CD4-positive, alpha-beta T cell treated with Interferon alpha-2 for 1 hour (primary cell): ENCODE measurements at regions not wholly inside any gene's neighbourhood (a gene's known extent, or its start where the extent isn't known, plus 50 kb on each side); places are given as distances from the start of the nearest gene placed in this dataset.

Source experiments
- DNase-seq, 2 donors: peaks; one replicate each; pipeline ENCODE4 v3.0.0-alpha.2; 2020 to 2022

DNA sequence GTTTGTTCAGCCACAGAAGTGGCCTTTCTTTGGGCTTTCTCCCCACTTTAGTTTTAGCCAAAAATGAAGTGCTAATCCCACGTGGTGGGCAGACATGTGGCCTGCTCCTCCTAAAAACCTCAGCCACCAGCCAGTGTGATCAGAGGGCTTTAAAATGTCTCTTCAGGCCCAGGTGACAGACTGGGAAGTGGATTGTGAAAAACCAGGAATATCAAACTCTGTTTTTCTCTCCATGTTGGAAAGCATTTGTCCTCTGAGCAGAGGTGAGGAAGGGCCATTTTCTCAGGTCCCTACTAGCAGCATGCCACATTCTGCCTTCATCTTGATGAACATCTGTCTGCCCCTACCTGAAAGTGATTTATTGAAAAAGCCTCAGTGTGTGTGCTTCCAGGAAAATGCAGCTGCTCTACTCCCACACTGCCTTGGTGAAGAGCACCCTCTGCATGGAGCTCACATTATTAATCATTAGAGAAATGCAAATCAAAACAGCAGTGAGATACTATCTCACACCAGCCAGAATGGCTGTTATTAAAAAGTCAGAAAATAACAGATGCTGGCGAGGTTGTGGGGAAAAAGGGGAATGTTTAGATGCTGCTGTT lies 181.2 kb upstream of the DMAC1 start:
- DNase-seq, result no peak

DNA sequence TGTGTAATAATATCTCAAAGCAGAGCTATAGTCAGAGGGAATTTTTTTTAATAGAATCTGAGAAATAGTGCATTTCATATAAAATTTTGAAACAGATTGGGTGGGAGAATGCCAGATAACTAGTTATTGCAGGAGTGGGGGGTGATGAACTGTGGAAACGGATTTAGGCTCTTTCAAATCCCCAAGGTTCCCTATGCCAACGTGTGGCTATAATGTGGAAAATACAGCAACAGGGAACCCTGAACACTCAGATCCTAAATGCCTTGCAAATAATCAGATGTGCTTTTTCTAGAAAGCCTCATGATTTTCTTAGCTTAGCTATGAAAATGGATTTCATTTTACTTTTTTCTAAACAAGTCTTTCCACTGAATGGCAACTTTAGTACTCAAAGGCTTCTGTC lies 180.5 kb upstream of the DMAC1 start:
- DNase-seq, result no peak

DNA sequence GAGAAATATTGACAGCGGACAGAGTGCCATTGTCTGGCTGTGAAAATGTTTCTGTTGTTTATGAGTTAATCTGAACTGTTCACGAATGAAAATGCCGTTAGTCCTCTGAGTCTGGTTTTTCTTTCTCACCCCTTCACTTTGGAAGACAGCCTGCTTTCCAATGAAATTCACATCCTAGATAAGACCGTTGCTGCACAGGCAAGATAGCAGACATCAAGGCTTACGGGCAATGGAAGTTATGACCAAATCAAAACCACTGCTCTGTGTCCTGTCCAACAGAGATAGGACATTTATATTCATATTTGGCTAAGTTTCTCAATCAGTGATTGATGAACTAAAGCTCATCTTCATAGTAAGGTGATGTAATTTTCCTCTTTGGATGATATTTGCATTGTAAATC lies 180.0 kb upstream of the DMAC1 start:
- DNase-seq, result no peak

DNA sequence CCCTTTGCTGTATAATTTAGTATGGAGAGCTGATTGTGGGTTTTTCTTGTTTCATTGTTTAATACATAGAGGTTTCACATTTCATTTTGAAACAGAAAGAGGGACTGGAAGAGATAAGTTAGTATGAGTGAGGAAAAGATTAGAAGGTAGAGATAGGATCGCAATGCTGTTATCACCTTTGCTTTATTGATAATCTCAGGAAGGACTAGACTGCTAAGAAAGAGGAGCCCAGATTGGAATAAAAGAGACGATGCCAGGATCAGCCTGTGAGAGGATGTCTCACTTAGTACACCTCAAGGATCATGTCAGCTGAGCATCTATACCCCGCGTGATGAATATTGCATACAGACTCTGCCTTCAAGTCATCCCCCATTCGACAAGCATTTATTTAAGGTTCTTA lies 178.0 kb upstream of the DMAC1 start:
- no peak for DNase-seq

DNA sequence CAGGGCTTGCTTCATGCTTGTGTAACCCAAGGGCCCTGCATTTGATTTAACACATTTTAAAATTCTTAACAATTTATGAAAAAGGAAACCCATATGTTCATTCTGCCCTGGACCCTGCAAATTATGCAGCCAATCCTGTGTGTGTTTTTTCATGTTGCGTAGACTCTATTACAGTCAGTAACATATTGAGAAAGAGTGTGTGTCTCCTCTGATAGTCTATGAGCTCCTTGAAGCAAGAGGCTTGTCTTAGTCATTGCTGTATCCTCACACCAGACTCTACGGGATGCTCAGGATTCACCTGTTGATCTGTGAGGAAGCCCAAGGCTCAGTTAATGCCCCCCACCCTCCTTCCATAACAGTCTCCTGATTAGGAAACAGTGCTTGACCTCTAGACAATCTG lies 177.3 kb upstream of the DMAC1 start:
- no peak for DNase-seq

DNA sequence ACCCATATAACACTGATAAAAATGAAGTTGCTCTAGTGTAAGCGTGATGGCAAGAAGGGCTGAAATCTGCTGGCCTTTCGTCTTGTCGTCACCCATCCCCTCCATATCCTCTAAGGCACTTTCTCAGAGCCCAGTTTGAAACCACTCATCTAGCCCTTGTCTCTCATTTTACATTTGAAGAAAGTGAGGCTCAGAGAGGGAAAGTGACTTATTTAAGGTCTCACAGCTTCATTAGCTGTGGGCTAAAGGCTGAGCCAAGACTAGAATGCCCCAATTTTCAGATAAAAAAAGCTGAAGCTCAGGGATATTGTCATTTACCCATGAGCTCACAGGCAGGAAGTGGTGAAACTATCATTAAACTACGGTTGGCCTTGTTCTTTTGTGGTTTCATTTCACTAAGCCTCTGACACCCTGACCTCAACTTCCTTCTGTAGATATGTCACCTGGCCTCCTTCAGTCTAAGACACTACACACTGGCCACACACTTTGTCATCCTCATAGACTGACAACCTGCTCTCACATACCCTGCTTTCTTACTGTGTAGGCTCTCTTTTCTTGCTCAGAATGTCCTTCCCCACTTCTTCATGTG lies 176.7 kb upstream of the DMAC1 start:
- DNase-seq, result peak; percentile 70 to 87

DNA sequence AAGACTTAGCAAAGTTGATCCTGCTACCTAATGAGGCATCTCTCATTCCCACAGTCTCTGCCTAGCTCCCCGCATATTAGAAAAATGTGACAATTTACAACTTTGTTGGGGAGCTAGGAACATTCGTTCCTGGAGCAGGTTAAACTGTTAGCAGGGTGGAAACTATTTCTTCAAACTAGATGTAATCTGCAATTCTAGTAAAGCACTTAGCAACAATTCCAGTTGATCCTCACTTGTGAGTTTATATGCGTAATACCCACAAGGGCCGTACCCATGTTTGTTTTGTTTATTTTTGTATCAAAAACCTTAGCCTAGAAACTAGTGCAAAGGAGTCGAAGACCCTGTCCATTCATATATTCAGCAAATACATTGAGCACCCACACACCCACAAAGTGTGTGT lies 175.8 kb upstream of the DMAC1 start:
- no peak for DNase-seq

DNA sequence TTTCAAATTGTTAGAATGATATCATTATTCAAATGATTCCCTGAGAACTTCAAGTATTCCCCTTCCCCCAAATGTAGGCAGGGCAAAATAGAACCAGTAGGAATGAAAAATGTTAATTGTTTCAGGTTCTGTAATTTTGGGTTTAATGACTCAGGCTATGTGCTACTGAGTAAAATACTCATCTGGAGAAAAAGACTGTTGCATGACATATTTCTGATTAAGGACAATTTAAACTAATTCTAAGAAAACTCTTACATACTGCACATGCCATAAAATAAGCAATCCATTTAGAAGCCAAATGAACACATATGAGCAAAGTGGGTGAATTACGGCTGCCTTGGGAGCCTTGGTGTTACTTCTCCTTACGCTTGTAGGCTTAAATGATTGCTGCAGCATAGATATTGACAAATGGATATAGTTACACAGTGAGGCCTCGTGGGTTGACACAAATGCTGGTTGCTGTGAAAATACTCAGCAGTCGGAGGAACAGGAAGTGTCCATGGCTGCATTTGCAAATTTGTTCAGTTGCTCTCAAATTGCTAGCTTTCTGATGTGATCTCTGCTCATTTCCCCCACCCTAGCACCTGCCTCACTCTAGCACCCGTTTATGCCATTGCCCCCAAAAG lies 174.9 kb upstream of the DMAC1 start:
- peak; percentile 25 to 35 for DNase-seq

DNA sequence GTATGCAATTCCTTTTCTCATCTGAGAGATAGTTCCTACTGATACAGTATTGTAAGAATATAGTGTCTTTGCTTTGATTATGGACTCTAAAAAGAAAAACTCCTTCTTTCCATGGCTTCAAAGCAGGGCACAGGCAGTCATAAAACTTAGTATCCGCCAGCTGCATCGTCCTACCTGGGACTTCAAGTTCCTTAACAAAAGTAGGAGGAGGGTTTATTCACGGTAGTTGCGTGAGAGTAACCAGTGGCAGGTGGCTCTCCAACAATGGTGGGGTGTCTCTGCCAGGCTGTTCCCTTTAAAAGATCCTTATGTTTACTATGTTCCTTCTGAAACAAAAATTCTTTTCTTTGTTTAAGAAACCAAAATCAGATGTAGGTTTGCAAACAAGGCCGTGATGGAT lies 173.5 kb upstream of the DMAC1 start:
- DNase-seq, result no peak

DNA sequence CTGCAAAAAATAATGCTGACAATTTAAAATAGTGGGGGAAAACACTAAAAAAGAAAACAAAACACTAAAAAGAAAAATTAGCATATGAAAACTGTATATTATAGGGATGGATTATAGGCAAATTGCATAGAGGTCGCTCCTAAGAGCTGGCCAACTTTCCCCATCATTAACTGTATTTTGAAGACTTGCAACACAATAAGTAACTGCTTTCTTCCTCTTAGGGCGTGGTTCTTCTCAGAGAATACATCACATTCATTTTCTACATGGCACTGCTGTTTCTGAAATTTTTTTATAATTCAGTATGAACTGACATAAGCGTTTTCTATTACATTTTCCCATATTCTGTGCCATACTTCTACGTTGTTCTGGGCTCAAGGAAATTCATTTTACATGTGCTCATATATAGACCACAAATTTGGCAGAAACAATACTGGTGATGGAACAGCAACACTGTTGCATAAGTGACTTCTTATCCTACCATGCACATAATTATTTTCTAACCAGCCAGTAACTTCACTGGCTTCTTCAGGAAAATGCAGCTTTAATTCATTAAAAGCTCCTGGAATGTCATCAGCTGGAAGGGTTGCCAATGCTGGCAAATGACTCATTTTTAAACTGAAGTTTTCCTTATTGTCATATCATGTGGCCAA lies 171.2 kb upstream of the DMAC1 start:
- no peak for DNase-seq

DNA sequence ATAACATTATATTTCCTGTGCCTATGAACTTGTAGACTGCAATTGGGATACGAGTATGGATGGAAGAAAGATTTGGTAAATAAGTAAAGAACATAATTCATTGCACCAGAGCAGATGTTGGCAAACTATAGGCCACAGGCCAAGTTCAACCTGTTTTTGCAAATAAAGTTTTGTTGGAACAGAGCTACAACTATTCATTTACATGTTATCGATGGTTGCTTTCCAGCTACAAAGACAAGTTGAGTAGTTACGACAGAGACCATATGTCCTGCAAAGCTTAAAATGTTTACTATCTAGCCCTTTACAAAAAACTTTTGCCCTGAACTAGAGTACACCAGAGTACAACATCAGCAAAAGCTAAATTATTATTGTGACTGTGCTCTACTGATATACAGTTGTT lies 169.1 kb upstream of the DMAC1 start:
- DNase-seq, result no peak

DNA sequence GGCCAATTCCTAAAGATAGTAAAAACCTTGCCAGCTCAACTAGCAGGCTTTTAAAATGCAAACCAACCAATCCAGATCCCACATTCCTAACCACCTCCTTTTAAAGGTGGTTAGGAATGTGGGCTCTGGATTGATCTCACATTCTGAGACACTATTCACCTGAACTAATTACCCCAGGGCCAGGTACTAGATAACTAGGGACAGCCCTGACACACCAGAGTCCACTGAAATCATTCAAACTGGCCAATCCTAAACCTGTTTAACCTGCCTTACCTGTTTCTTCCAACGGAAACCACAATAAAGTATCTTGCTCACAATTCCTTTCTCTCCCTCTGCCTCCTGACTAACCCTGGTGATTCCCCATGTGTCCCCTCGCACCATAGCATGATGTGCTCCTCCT lies 168.3 kb upstream of the DMAC1 start:
- no peak for DNase-seq

DNA sequence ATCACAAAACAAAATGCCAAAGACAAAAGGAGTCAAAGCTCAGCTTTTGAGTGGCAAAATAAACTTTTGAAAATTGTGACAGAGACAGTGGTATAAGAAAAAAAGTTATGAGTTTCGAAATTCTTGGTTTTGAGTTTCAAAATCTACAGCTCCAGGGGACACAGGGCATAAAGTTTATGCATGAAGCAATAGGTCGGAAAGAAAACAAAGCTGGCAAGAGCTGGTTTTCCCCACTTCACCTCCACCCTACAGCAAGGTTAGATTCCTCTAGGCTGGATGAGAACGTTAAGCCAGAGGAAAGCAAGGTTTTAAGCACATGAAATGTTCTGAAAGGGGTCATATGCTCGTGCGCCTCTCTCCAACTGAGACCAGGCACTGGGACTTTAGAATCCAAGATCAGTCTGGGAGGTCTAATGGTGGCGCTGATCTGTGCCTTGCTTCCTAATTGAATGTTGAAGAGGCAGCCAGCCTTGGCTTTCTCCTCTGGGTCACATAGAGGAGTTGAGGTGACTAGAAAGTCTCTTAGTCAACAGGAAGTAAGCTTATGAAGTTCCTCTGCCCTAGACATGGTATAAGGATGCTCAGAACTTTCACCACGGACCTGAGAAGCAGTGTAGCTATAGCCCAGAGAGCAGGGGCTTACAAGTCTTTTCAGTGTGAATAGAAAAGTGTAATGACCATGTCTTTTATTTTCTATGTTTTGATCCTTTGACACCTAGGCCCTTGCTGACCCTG lies 167.7 kb upstream of the DMAC1 start:
- no peak for DNase-seq

DNA sequence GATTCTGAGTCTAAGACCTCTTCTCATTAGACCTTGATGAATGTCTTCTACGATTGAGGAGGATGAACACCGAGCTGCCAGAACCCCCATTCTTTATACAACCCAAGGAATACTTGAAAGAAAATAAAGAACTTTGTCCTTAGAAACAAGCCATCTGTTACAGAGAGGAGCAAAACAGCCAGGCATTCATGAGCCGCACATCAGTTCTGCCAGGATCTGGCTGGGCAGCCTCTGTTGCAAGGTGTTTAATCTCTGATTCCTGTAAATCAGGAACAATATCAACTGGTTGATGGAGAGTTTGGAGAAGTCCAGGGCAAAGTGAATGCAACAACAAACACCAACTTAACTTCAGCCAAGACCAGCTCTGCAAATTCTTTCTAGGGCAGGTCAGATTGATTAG lies 165.5 kb upstream of the DMAC1 start:
- DNase-seq, result no peak

DNA sequence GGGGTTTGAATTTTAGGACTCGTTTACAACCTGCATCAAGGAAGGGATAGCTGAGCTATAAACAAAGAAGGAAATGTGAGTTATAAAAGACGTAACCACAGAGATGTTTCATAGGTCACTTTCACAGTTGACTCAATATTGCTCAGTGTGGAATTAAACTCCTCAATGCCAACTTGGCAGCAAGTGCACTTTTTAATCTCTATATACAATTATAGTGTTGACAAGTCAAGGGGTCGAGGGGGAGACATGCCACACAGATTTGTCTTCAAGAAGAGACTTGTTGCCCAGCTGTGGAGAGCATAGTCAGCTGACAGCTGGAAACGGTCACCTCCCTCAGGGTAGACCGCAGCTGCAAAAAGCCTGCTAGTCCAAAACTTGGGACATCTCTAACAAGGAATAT lies 163.4 kb upstream of the DMAC1 start:
- no peak for DNase-seq

DNA sequence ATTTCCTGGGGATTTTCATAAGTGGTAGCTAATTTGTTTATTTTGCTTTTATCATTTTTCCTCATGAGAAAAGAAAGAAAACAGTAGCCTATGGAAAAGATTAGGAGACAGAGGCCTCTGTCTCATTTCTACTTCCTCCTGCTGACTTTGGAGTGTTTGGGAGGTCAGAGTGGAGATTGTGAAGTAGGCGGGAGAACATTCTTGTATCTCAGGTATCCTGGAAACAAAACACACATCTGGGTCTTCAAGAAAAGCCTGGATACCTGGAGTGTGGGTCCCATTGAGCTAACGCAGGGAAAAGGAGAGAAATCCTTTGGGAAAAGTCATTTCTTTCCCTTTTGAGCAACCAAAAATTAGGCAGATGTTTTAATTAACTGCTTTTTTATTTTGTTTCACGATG lies 161.5 kb upstream of the DMAC1 start:
- DNase-seq, result no peak

DNA sequence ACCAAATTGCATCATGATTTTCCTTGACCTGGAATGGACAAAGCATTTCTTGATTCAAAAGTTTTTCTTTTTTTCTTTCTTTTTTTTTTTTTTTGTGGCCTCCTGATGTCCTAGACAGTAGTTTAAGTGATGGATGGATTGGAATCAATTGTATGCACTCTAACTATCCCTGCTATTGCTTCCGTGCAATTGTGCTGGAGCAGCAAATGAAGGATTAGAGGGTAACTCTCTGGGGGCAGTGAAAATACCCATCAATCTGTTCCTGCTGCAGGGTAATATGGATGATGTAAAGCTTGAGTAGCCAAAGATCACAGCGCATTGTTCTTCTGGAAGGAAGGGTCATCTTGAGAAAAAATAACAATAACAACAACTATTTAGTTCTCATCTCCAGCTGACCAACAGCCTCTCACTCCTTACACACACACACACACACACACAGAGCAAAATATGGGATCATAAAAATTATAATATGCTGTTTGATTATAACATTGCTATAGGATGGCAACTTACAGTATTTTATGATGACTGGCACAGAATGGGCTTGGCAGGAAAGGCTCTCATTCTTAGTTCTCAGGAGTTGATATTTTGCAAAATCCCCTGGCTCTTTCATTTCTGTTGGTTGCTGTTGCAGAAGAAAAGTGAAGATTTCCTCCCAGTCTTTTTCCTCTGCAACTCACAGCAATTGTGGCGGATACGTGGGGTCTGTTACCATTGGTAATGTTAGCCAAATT lies 160.9 kb upstream of the DMAC1 start:
- no peak for DNase-seq

DNA sequence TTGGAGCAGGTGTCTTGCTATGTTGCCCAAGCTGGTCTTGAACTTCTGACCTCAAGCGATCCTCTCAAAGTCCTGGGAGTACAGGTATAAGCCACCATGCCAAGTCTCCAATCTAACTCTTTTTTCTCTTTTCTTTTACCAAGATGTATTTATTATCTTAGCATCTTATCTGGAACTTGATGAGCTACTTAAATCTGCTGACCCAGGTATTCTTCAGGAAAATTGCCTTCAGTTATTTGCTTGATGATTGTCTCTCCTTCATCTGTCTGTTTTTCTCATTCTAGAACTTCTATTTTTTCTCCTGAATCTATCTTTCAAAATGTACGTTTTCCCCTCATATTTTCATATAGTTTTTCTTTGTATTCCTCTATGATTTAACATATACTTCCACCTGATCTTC lies 158.2 kb upstream of the DMAC1 start:
- DNase-seq, result no peak

DNA sequence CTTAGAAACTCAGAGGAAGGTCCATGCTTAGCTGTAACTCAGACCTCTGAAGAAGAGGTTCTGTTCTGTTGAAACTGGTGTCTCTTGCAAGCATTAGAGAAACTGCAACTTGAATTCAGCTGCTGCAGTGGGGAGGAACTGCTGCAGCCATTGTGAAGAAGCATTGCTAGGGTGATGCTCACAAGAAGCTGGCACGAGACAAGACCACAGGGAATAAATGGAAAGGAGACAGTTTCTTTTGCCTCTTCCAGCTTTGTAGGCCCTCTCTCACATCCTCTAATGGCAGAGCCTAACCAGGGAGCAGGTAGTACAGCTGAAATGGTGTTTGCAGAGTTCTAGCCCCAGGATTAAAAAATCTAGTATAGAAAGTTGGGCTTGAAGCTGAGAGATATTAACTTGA lies 148.0 kb upstream of the DMAC1 start:
- DNase-seq, result no peak

DNA sequence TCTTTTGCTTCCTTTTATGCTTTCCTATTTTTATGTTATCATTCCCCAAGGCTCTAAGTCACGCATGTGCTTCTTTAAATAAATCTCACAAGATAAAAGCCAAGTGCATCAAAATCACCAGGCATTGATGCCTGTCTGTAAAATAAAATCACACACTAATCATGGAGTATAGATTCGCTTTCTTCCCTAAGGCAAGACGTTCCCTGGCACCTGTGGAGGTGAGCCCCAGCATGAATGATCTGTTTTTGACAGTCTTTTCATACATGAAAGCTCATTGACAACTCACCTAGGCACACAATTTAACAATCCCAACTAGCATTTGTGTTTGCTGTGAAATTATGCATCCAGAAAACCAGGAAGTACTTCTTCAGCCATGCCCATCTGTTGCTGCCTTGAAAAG lies 146.9 kb upstream of the DMAC1 start:
- no peak for DNase-seq

DNA sequence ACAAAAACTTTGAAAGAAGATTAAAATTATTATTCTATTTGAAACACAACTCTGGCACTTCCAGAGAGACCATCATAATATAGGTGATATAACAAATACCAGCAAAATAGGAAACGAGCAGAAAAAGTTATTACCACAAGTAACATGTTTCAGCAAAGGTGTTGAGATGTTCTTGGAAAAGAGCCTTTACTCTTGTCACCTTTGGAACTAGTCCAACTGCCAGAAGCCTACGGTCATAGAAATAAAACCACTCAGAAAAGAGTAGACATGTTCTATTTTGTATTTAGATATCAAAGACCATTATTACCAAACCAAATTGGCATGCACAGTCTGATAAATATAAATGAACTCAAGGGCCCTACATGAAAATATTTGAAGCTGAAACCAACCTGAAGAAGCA lies 145.0 kb upstream of the DMAC1 start:
- peak in 1 of 2 donors; percentile 8 for DNase-seq

DNA sequence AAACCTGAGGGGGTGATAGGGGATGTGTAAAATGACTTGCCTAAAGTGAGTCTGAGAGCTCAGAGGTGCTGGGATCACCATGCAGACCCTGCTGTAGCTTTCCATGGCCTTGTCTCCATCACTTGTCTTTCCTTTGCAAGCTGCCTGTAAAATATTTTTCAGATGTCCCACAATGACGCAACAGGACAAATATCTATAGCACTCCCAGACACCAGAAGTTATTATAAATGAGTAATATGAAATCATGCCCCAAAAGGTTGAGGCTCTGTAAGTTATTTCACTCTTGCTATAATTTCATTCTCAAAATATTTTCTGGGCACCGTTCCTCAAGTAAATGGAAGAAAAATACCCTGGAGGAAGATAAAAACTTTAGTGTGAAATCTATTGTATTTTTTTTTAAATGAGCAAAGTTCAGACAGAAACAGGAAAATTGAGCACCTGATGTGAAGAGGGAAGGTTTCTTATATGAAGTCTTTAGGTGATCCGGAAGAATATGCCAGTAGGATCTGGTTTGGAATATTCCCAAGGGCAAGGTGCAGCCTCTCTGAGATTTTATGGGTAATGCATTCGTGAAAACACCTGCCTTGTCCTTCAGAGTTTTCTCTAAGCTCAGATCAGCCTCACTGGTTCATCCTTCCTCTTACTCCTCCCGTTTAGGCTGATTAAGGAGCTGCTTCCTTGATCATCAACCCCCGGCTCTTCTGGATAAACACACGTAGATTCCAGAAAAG lies 138.3 kb upstream of the DMAC1 start:
- DNase-seq, result no peak
